GM23338 (cell line): ENCODE measurements at regions not wholly inside any gene's neighbourhood (a gene's known extent, or its start where the extent isn't known, plus 50 kb on each side); places are given as distances from the start of the nearest gene placed in this dataset.

Source experiments
- EZH2 ChIP-seq: fragments of 200-600 bp; sonication (generic); IDR thresholded peaks from one replicate; pipeline ENCODE4 v1.8.0; 2017; ENCODE audit warnings: antibody characterized with exemption, mild to moderate bottlenecking, low read depth; ENCODE audit not compliant: unreplicated experiment
- EZH2phosphoT487 ChIP-seq: fragments of 200-600 bp; sonication (generic); IDR thresholded peaks from one replicate; pipeline ENCODE4 v1.8.1; 2018; ENCODE audit warnings: antibody characterized with exemption; ENCODE audit not compliant: unreplicated experiment
- NANOG ChIP-seq: IDR thresholded peaks from 2 replicates; pipeline ENCODE4 v1.6.1; 2016; ENCODE audit warnings: antibody characterized with exemption, borderline replicate concordance
- POLR2AphosphoS5 ChIP-seq: IDR thresholded peaks from 2 replicates; pipeline ENCODE4 v1.6.1; 2016; ENCODE audit warnings: antibody characterized with exemption, low read depth
- TF ChIP-seq, protein P1 (sequence below), 2 experiments: fragments of 200-600 bp in 1 of 2; sonication (generic) in 1 of 2; conservative IDR thresholded peaks; 2 replicates each; pipeline versions ENCODE4 v1.5.1 to v1.6.1; 2016 to 2017; ENCODE audit warnings: antibody characterized with exemption in 2 of 2, low read depth in 2 of 2, mild to moderate bottlenecking in 2 of 2, moderate library complexity in 1 of 2
- TF ChIP-seq, protein P2 (sequence below): IDR thresholded peaks from one replicate; pipeline ENCODE4 v1.6.1; 2018; ENCODE audit warnings: antibody characterized with exemption; ENCODE audit not compliant: unreplicated experiment

GRCh38 chr14:99040711-99041110 lies 231.3 kb downstream of the BCL11B start:
- TF ChIP-seq POLR2AphosphoS5: no peak
- TF ChIP-seq, protein P1, sequence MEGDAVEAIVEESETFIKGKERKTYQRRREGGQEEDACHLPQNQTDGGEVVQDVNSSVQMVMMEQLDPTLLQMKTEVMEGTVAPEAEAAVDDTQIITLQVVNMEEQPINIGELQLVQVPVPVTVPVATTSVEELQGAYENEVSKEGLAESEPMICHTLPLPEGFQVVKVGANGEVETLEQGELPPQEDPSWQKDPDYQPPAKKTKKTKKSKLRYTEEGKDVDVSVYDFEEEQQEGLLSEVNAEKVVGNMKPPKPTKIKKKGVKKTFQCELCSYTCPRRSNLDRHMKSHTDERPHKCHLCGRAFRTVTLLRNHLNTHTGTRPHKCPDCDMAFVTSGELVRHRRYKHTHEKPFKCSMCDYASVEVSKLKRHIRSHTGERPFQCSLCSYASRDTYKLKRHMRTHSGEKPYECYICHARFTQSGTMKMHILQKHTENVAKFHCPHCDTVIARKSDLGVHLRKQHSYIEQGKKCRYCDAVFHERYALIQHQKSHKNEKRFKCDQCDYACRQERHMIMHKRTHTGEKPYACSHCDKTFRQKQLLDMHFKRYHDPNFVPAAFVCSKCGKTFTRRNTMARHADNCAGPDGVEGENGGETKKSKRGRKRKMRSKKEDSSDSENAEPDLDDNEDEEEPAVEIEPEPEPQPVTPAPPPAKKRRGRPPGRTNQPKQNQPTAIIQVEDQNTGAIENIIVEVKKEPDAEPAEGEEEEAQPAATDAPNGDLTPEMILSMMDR (conservative IDR thresholded peaks at IDR 0.05; ENCODE audit: low read depth in 2 of 2): no peak
- no peak for TF ChIP-seq NANOG
- no peak for TF ChIP-seq EZH2phosphoT487
- no peak for TF ChIP-seq EZH2
- TF ChIP-seq, protein P2, sequence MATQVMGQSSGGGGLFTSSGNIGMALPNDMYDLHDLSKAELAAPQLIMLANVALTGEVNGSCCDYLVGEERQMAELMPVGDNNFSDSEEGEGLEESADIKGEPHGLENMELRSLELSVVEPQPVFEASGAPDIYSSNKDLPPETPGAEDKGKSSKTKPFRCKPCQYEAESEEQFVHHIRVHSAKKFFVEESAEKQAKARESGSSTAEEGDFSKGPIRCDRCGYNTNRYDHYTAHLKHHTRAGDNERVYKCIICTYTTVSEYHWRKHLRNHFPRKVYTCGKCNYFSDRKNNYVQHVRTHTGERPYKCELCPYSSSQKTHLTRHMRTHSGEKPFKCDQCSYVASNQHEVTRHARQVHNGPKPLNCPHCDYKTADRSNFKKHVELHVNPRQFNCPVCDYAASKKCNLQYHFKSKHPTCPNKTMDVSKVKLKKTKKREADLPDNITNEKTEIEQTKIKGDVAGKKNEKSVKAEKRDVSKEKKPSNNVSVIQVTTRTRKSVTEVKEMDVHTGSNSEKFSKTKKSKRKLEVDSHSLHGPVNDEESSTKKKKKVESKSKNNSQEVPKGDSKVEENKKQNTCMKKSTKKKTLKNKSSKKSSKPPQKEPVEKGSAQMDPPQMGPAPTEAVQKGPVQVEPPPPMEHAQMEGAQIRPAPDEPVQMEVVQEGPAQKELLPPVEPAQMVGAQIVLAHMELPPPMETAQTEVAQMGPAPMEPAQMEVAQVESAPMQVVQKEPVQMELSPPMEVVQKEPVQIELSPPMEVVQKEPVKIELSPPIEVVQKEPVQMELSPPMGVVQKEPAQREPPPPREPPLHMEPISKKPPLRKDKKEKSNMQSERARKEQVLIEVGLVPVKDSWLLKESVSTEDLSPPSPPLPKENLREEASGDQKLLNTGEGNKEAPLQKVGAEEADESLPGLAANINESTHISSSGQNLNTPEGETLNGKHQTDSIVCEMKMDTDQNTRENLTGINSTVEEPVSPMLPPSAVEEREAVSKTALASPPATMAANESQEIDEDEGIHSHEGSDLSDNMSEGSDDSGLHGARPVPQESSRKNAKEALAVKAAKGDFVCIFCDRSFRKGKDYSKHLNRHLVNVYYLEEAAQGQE: no peak
